COLO668 (cell line): ENCODE measurements at regions not wholly inside any gene's neighbourhood (a gene's known extent, or its start where the extent isn't known, plus 50 kb on each side); places are given as distances from the start of the nearest gene placed in this dataset.
"Not testable (repeated sequence)": the region's sequence is repeated elsewhere in the genome, so short reads cannot be mapped to it uniquely, and the experiment has no call there.

Experiments used
- DNase-seq: peaks from one replicate; lab custom pipeline; 2025; ENCODE audit not compliant: unreplicated experiment; lab: John Stamatoyannopoulos, UW

- DNase-seq = peak; percentile 45
Measured at GRCh38 chr5:174935854-174936474, 211.6 kb downstream of the MSX2 start.

- DNase-seq = not testable (repeated sequence)
Measured at GRCh38 chr5:174931033-174931432, 206.7 kb downstream of the MSX2 start.

- no peak for DNase-seq
Measured at GRCh38 chr5:174925586-174925985, 201.2 kb downstream of the MSX2 start.

- DNase-seq = no peak
Measured at GRCh38 chr5:174922955-174923354, 198.6 kb downstream of the MSX2 start.

GRCh38 chr5:174920906-174921550 lies 196.6 kb downstream of the MSX2 start:
- DNase-seq = no peak

DNA sequence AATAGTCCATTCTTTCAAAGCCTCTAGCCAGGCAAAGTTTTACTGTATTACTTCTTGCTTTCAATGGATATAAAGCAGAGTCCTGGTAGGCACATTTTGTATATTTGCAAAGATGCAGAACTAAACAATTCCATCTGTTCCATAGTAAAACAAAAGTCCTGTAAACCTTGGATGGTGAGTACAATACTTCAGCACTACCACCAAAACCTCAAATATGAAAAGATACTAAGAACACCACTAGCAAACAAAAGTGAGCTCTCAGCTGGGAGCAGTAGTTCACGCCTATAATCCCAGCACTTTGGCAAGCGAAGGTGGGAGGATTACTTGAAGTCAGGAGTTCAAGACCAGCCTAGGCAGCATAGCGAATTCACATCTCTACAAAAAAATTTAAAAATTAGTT lies 195.0 kb downstream of the MSX2 start:
- no peak for DNase-seq

GRCh38 chr5:174918655-174919054 lies 194.3 kb downstream of the MSX2 start:
- DNase-seq = no peak

DNA sequence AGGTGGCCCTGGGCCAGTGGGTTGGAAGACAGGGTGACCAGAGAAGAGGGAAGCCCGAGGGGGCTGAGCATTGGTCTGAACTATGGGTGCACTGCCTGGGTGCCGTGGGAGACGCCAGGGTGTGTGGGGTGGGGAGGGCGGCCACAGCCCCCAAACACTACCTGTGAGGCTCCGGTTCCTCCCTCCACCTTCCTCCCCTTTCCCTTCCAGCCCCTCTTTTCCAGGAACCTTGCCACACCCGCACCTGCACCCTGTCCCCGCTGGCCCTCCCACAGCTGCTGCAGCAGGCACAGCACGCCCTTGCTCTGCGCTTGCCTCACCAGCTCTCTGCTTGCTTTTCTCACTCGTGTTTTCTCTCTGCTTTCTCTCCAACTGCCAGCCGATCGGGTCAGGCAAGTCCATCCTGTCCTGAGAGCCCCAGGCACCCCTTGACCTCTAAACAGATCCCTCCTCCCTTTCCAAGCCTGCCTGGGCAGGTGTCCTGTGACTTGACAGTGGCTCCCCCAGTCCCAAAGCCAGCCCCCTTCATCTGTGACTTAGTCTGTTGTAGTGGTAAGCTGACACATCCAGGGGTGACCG lies 193.7 kb downstream of the MSX2 start:
- DNase-seq = no peak

DNA sequence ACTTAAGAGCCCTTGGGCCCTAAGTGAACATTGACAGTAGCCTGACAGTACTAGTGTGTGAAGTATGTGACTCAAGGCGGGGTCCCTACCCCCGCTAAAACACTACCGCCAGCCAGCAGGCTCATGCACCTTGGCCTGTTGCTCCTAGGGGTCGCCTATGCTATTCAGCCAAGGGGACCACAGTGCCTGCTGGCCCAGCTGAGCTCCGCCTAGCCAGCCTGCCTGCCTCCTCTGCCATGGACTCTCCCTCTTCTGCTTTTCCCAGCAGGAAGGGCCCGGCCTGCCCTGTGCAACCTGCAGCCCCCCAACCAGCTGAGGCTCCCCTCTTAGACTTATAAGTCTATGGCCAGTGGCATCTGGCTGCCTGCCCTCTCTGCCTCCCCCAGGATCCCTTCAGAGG lies 193.1 kb downstream of the MSX2 start:
- not testable (repeated sequence) for DNase-seq

DNA sequence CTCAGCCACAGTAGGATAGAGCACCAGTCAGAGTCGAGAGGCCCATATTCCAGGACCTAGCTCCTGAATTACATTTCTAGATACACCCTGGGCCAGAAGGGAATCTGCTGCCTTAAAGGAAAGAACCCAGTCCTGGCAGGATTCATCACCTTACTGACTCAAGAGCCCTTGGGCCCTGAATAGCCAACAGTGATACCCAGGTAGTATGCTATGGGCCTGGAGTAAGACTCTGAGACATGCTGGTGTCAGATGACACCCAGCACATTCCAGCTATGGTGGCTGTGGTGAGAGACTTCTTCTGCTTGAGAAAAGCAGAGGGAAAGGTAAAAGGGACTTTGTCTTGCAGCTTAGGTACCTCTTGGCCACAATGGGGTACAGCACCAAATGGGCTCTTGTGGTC lies 192.5 kb downstream of the MSX2 start:
- not testable (repeated sequence) for DNase-seq

GRCh38 chr5:174916227-174916626 lies 191.8 kb downstream of the MSX2 start:
- no peak for DNase-seq

- DNase-seq = no peak
Measured at GRCh38 chr5:174911118-174911517, 186.7 kb downstream of the MSX2 start.

GRCh38 chr5:174910245-174910737 lies 185.9 kb downstream of the MSX2 start:
- DNase-seq = peak; percentile 52

DNA sequence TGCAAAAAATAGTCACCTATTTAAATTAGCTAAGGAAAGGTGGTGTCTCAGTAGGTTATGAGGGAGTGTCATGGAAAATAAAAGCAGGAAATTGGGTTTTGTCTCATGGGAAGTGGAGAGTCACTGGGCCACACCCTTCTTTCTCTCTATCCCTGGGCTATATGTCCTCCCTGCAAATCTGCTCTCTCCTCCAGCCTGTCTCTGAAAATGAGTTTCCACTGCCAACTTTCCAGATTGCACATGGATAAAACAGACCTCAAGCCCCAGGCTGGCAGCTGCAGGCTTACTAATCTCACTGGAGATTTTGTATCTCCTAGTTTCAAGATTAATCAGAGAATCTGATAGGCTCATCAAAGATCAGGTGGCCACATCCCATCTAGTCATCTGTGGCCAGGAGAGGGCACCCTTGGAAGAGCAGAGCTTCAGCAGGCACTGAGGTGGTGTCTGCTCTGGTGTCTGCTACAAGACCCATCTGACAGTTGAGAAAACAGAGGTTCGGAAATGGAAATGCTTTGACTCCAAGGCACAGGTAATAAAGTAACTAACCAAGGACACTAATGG lies 178.9 kb downstream of the MSX2 start:
- DNase-seq = no peak

DNA sequence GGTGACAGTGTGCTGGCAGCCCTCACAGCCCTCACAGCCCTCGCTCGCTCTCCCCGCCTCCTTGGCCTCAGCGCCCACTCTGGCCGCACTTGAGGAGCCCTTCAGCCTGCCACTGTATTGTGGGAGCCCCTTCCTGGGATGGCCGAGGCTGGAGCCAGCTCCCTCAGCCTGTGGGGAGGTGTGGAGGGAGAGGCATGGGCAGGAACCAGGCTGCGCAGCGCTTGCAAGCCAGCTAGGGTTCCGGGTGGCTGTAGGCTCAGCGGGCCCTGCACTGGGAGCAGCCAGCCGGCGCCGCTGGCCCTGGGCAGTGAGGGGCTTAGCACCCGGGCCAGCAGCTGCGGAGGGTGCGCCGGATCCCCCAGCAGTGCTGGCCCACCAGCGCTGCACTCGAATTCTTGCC lies 177.0 kb downstream of the MSX2 start:
- no peak for DNase-seq

DNA sequence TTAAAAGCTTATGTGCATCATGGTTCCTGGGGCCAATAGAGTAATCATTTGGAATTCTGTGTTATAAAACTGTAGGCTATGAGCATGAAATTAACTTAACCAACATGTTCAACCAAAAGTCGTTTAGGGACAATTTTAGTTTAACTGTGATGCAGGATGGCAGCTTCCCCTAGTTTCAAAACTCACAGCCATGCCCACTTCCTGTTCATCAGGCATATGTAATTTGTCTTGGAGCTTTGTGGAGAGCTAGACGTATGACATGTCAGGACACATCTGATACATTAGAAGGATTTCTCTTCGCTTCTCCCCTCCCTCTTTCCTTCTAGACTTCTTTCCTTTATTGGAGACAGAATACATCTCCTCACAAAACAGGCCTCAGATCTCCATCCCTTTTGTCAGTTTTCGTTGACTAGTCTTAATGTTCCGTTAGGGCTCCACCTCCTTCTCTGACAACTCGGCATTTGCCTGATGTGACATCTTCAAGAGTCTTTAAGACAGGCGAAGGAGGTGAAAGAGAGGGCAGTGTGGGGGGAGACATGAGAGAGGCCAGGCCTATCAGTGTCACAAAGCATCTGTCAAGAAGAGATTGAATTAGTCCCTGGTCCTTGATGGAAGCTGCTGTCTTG lies 176.0 kb downstream of the MSX2 start:
- no peak for DNase-seq

DNA sequence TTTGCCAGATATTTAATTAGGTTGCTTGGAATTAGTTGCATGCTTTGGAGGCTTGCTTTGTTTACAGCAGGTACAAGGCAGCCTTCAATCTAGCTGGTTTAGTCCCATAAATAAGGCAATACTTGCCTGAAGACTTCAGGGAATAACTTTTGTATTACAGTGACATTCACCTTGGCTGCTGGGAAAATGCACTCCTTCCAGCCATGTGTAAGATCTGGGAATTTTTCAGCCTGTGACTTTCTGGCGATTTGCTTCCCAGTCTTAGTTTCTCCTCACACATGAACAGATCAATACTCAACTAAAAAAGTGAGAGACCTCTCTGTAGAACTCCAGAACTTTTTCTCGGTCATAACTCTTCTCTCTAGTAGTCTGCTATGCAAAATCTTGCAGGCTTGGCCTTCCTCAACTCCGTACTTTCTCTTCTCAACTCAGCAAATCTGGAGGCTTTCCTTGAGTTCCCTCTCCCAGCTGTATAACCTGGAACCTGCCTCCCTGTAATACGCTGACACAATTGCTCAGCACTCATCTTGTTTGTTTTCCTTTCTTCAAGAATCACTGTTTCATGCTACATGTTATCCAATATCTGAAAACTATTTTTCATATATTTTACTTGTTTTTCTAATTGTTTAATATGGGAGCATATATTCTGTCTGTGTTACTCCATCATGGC lies 173.0 kb downstream of the MSX2 start:
- no peak for DNase-seq

DNA sequence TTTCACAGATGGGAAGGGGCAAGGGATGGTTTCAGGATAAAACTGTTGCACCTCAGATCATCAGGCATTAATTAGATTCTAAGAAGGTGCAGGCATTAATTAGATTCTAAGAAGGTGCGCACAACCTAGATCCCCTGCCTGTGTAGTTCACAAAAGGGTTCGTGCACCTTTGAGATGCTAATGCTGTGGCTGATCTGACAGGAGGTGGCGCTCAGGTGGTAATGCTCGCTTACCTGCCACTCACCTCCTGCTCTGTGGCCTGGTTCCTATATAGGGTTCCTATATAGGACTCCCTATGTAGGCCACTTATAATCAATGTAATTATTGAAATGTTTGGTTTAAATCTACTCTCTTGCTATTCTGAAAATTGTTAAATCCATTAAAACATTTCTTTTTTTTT lies 171.0 kb downstream of the MSX2 start:
- DNase-seq = no peak

- DNase-seq = no peak
Measured at GRCh38 chr5:174892742-174893141, 168.4 kb downstream of the MSX2 start.

- not testable (repeated sequence) for DNase-seq
Measured at GRCh38 chr5:174880412-174881200, 156.2 kb downstream of the MSX2 start.
